ENCODE measurements at regions not wholly inside any gene's neighbourhood (a gene's known extent, or its start where the extent isn't known, plus 50 kb on each side); places are given as distances from the start of the nearest gene placed in this dataset.

DNA sequence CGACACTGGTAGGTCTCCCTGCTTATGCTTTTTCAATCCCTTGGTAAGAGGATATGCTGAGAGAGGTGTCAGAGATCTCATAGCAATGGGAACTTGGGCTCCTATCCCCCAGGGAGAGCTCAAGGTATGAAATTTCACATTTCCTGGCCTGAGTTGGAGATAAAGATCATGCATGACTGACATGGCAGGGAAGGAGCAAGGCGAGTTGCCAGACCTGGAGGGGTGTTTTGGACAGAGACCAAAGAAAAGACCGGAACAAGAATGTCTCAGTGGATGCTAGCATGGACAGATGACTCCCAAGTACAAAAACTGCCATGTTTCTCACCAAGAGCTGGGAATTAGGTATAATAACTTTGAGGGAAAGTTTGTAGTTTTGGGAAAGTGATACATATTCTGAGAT lies 334.1 kb upstream of the B3GALT2 start:
- TF ChIP-seq, protein P1, sequence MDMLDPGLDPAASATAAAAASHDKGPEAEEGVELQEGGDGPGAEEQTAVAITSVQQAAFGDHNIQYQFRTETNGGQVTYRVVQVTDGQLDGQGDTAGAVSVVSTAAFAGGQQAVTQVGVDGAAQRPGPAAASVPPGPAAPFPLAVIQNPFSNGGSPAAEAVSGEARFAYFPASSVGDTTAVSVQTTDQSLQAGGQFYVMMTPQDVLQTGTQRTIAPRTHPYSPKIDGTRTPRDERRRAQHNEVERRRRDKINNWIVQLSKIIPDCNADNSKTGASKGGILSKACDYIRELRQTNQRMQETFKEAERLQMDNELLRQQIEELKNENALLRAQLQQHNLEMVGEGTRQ (CRISPR knock-in tag; IDR thresholded peaks at IDR 0.05), result no peak
- TF ChIP-seq, protein P2, sequence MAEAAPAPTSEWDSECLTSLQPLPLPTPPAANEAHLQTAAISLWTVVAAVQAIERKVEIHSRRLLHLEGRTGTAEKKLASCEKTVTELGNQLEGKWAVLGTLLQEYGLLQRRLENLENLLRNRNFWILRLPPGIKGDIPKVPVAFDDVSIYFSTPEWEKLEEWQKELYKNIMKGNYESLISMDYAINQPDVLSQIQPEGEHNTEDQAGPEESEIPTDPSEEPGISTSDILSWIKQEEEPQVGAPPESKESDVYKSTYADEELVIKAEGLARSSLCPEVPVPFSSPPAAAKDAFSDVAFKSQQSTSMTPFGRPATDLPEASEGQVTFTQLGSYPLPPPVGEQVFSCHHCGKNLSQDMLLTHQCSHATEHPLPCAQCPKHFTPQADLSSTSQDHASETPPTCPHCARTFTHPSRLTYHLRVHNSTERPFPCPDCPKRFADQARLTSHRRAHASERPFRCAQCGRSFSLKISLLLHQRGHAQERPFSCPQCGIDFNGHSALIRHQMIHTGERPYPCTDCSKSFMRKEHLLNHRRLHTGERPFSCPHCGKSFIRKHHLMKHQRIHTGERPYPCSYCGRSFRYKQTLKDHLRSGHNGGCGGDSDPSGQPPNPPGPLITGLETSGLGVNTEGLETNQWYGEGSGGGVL (CRISPR knock-in tag; IDR thresholded peaks at IDR 0.05), result no peak
- TF ChIP-seq MAFF (IDR thresholded peaks at IDR 0.05; ENCODE audit: low read length) (no peak), KLF10 (CRISPR knock-in tag; IDR thresholded peaks at IDR 0.05) (no peak), ZC3H11A (IDR thresholded peaks at IDR 0.05; ENCODE audit: low read depth, low read length) (no peak), TCF7 (IDR thresholded peaks at IDR 0.05; ENCODE audit: borderline replicate concordance) (no peak), JUND (IDR thresholded peaks at IDR 0.05; ENCODE audit: borderline replicate concordance, low read depth, low read length) (no peak), JUND (tag; IDR thresholded peaks at IDR 0.05; ENCODE audit: borderline replicate concordance, low read depth, low read length) (no peak), TCF3 (CRISPR knock-in tag; IDR thresholded peaks at IDR 0.05) (no peak), MYC (IDR thresholded peaks at IDR 0.05; ENCODE audit: low read depth, low read length) (no peak), MYC (CRISPR knock-in tag; IDR thresholded peaks at IDR 0.05; ENCODE audit: borderline replicate concordance, low read depth) (no peak)
- TF ChIP-seq, protein P3, sequence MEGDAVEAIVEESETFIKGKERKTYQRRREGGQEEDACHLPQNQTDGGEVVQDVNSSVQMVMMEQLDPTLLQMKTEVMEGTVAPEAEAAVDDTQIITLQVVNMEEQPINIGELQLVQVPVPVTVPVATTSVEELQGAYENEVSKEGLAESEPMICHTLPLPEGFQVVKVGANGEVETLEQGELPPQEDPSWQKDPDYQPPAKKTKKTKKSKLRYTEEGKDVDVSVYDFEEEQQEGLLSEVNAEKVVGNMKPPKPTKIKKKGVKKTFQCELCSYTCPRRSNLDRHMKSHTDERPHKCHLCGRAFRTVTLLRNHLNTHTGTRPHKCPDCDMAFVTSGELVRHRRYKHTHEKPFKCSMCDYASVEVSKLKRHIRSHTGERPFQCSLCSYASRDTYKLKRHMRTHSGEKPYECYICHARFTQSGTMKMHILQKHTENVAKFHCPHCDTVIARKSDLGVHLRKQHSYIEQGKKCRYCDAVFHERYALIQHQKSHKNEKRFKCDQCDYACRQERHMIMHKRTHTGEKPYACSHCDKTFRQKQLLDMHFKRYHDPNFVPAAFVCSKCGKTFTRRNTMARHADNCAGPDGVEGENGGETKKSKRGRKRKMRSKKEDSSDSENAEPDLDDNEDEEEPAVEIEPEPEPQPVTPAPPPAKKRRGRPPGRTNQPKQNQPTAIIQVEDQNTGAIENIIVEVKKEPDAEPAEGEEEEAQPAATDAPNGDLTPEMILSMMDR (IDR thresholded peaks at IDR 0.05 in 2 of 3, conservative IDR thresholded peaks at IDR 0.05 in 1 of 3; ENCODE audit: insufficient read depth in 2 of 3, low read depth in 1 of 3, low read length in 3 of 3), result no peak
- TF ChIP-seq, protein P4, sequence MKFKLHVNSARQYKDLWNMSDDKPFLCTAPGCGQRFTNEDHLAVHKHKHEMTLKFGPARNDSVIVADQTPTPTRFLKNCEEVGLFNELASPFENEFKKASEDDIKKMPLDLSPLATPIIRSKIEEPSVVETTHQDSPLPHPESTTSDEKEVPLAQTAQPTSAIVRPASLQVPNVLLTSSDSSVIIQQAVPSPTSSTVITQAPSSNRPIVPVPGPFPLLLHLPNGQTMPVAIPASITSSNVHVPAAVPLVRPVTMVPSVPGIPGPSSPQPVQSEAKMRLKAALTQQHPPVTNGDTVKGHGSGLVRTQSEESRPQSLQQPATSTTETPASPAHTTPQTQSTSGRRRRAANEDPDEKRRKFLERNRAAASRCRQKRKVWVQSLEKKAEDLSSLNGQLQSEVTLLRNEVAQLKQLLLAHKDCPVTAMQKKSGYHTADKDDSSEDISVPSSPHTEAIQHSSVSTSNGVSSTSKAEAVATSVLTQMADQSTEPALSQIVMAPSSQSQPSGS (CRISPR knock-in tag; IDR thresholded peaks at IDR 0.05), result no peak
- TF ChIP-seq, protein P5, sequence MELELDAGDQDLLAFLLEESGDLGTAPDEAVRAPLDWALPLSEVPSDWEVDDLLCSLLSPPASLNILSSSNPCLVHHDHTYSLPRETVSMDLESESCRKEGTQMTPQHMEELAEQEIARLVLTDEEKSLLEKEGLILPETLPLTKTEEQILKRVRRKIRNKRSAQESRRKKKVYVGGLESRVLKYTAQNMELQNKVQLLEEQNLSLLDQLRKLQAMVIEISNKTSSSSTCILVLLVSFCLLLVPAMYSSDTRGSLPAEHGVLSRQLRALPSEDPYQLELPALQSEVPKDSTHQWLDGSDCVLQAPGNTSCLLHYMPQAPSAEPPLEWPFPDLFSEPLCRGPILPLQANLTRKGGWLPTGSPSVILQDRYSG (tag; conservative IDR thresholded peaks at IDR 0.05; ENCODE audit: low read depth), result no peak

Measured in K562 (cell line).